ENCODE measurements at regions not wholly inside any gene's neighbourhood (a gene's known extent, or its start where the extent isn't known, plus 50 kb on each side); places are given as distances from the start of the nearest gene placed in this dataset.
"Not testable (repeated sequence)": the region's sequence is repeated elsewhere in the genome, so short reads cannot be mapped to it uniquely, and the experiment has no call there.

DNA sequence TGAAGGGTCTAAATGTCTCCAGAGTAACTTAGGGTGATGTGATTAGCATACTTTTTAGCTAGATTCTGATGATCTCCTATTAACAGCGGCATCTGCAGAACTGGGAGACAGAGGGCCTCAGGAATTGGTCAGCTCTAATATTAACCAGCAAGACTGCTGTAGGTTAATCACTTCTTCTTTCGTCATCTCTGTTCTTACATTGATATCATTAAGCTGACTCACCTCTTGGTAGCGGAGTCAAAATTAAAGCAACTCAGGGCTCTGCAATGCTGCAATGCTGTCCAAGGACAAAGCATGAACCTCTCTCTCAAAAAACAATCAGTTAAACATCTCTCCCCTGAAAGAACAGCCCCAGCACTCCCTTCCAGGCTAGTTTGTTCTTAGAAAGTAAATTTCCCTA, 57.5 kb upstream of the TRA2B start:
- Histone ChIP-seq H3K9ac (no peak overlapping the region), H3K4me1 (ENCODE audit: insufficient read depth) (peaks cover 27% of the 10 kb centered on the region), H4K20me1 (ENCODE audit: insufficient read depth) (no peaks in the 10 kb centered on the region), H3K79me2 (ENCODE audit: insufficient read depth) (no peaks in the 10 kb centered on the region), H3K4me3 (no peak overlapping the region), H3K36me3 (ENCODE audit: low read depth) (no peaks in the 10 kb centered on the region), H3K27ac (no peak overlapping the region), H2AFZ (no peak overlapping the region), H3K4me2 (ENCODE audit: unreplicated experiment) (no peak overlapping the region), H3K9me2 (ENCODE audit: insufficient read depth) (no peaks in the 10 kb centered on the region), H3K9me3 (ENCODE audit: low read depth) (no peaks in the 10 kb centered on the region), H3F3A (ENCODE audit: insufficient read depth) (peaks cover 35% of the 10 kb centered on the region), H3K27me3 (replicated peaks; ENCODE audit: insufficient read depth) (no peaks in the 10 kb centered on the region)
- WGBS, 2 experiments (ENCODE audit: low coverage in 1 of 2, low lambda C conversion rate in 2 of 2, missing lambda C conversion rate in 2 of 2): 24 to 26% methylated on average over 3 of the region's 3 CpGs
- DNase-seq: peak; percentile 94
- in situ Hi-C loops (cut with MboI): loop anchor here (25.0 kb wide), 1 partner anchor 817 kb away; the partner anchor contains the start of gene RFC4
- TF ChIP-seq EZH2 (IDR thresholded peaks at IDR 0.05; ENCODE audit: insufficient read depth, poor library complexity, severe bottlenecking) (no peak), EZH2phosphoT487 (IDR thresholded peaks at IDR 0.05; ENCODE audit: insufficient read depth, low read depth) (no peak)

DNA sequence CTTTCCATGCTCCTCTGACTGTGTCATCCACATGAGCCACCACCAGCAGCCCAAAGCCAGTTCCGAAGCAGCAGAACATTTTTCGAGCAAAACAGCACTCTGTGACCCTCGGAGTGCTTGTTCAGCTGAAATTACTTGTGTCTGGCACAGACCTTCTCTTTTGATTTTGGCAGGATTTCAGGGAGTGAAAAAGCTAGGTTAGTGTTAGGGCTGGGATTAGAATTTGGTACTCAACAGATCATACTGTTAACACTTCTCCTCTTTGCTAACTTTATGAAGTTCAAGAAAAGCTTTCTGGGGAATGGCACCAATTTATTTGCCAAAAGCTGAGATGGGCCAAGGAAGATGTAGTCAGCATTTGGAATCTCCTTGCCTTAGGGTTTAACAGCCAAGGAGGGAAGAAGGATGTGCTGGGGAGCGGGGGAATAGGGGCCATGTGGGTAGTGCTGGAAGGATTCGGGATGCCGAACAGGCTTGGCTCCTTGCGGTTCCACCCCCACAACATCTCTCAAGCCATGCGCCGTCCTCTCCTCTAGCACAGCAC, 55.1 kb upstream of the TRA2B start:
- H3K4me1 ChIP-seq (ENCODE audit: insufficient read depth): peaks cover 27% of the 10 kb centered on the region
- WGBS, 2 experiments (ENCODE audit: low coverage in 1 of 2, low lambda C conversion rate in 2 of 2, missing lambda C conversion rate in 2 of 2): 2% methylated on average over 9 of the region's 9 CpGs
- TF ChIP-seq EZH2 (IDR thresholded peaks at IDR 0.05; ENCODE audit: insufficient read depth, poor library complexity, severe bottlenecking) (no peak), EZH2phosphoT487 (IDR thresholded peaks at IDR 0.05; ENCODE audit: insufficient read depth, low read depth) (no peak)
- H3F3A ChIP-seq (ENCODE audit: insufficient read depth): peaks cover 35% of the 10 kb centered on the region
- no peaks in the 10 kb centered on the region for H3K36me3 ChIP-seq (ENCODE audit: low read depth)
- peak overlapping the region; percentile 44 for H3K4me3 ChIP-seq
- no peaks in the 10 kb centered on the region for H3K9me3 ChIP-seq (ENCODE audit: low read depth)
- peak; percentile 81 for DNase-seq
- H3K9ac ChIP-seq: peak overlapping the region; percentile 33
- H4K20me1 ChIP-seq (ENCODE audit: insufficient read depth): no peaks in the 10 kb centered on the region
- peak overlapping the region; percentile 77 for H3K4me2 ChIP-seq (ENCODE audit: unreplicated experiment)
- H3K9me2 ChIP-seq (ENCODE audit: insufficient read depth): no peaks in the 10 kb centered on the region
- no peaks in the 10 kb centered on the region for H3K27me3 ChIP-seq (replicated peaks; ENCODE audit: insufficient read depth)
- in situ Hi-C loops (cut with MboI): loop anchor here (25.0 kb wide), 1 partner anchor 819 kb away; the partner anchor contains the start of gene RFC4
- H2AFZ ChIP-seq: peak overlapping the region; percentile 40; the same call in 1 of the 2 replicates
- no peaks in the 10 kb centered on the region for H3K79me2 ChIP-seq (ENCODE audit: insufficient read depth)
- peak overlapping the region; percentile 47 for H3K27ac ChIP-seq

GRCh38 chr3:185990995-185991394, 53.2 kb upstream of the TRA2B start:
- H3K9me2 ChIP-seq (ENCODE audit: insufficient read depth); H3K27ac ChIP-seq; H2AFZ ChIP-seq; H3K9me3 ChIP-seq (ENCODE audit: low read depth); H4K20me1 ChIP-seq (ENCODE audit: insufficient read depth); H3K4me2 ChIP-seq (ENCODE audit: unreplicated experiment); H3K36me3 ChIP-seq (ENCODE audit: low read depth); DNase-seq; H3K79me2 ChIP-seq (ENCODE audit: insufficient read depth); H3K9ac ChIP-seq; H3K4me3 ChIP-seq; H3K27me3 ChIP-seq (replicated peaks; ENCODE audit: insufficient read depth): not testable (repeated sequence)
- H3F3A ChIP-seq (ENCODE audit: insufficient read depth): peaks cover 28% of the 10 kb centered on the region
- WGBS, 2 experiments (ENCODE audit: low coverage in 1 of 2, low lambda C conversion rate in 2 of 2, missing lambda C conversion rate in 2 of 2): 92 to 96% methylated on average over 4 of the region's 4 CpGs
- H3K4me1 ChIP-seq (ENCODE audit: insufficient read depth): peaks cover 27% of the 10 kb centered on the region
- in situ Hi-C loops (cut with MboI): loop anchor here (25.0 kb wide), 1 partner anchor 821 kb away; the partner anchor contains the start of gene RFC4

- TF ChIP-seq EZH2phosphoT487 (IDR thresholded peaks at IDR 0.05; ENCODE audit: insufficient read depth, low read depth) (no peak), EZH2 (IDR thresholded peaks at IDR 0.05; ENCODE audit: insufficient read depth, poor library complexity, severe bottlenecking) (no peak)
- in situ Hi-C loops (cut with MboI): loop anchor here (10.0 to 25.0 kb wide), 3 partner anchors 265 to 823 kb away; partner anchors contain the start of genes CRYGS and RFC4
- Histone ChIP-seq H3K4me1 (ENCODE audit: insufficient read depth) (peaks cover 17% of the 10 kb centered on the region; the same call in 1 of the 2 replicates), H3K4me3 (no peak overlapping the region), H3K79me2 (ENCODE audit: insufficient read depth) (no peaks in the 10 kb centered on the region), H3K9me3 (ENCODE audit: low read depth) (no peaks in the 10 kb centered on the region), H3K27ac (no peak overlapping the region), H3K27me3 (replicated peaks; ENCODE audit: insufficient read depth) (no peaks in the 10 kb centered on the region), H3K9ac (no peak overlapping the region), H4K20me1 (ENCODE audit: insufficient read depth) (no peaks in the 10 kb centered on the region), H2AFZ (no peak overlapping the region), H3K36me3 (ENCODE audit: low read depth) (no peaks in the 10 kb centered on the region), H3F3A (ENCODE audit: insufficient read depth) (peaks cover 19% of the 10 kb centered on the region), H3K9me2 (ENCODE audit: insufficient read depth) (no peaks in the 10 kb centered on the region), H3K4me2 (ENCODE audit: unreplicated experiment) (no peak overlapping the region)
- WGBS, 2 experiments (ENCODE audit: low coverage in 1 of 2, low lambda C conversion rate in 2 of 2, missing lambda C conversion rate in 2 of 2): 89 to 92% methylated on average over 3 of the region's 3 CpGs
- no peak for DNase-seq
Measured at GRCh38 chr3:185989511-185989910, 51.7 kb upstream of the TRA2B start.

Measured in GM23248 (cell line).